NCI-H1417 (cell line): ENCODE measurements at regions not wholly inside any gene's neighbourhood (a gene's known extent, or its start where the extent isn't known, plus 50 kb on each side); places are given as distances from the start of the nearest gene placed in this dataset.
A peak's percentile ranks its signal among the peaks of the same experiment; 100 is the strongest.
"Not testable (repeated sequence)": the region's sequence is repeated elsewhere in the genome, so short reads cannot be mapped to it uniquely, and the experiment has no call there.

ENCODE experiments used
- DNase-seq, 3 experiments: peaks; one replicate each; lab custom pipeline; 2025; lab: John Stamatoyannopoulos, UW

DNA sequence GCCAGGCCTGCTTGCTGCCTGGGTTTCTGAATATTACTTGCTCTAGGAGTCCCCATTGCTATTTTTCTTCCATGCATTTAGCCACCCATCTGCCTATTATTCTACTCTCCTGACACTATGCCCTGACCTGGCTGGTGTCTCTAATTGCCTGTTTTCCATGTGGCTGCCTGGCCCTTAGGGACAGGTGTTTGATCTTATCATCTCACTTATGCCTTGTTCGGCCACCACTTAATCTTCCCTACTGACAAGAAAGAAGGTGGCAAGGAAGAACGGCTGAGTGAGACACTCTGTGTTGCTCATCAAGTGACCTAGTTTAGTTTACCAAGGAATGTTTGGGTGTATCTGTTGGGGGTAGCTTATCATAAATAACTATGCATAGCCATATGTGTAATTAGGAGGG is 50.4 kb upstream of the RAPH1 start:
- peak in 1 of 3 experiments; percentile 48 for DNase-seq

DNA sequence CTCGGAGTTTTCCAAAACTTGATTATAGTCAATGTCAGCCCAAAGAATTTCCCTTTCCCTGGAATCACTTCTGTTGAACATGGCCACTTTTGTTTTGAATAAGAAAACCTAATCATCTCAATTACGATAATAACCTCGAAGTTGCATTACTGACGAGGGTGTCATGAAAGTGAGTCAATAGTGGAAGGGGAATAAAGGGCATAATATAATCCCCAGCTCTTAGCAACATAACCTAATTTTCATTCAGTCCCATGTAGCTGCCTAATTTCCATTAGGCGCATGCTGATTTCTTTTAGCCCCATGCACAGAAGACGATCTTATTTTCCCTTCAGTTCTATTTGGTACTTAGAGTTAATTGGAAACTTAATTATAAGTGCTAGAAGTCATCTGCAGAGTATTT is 51.1 kb upstream of the RAPH1 start:
- DNase-seq = no peak

DNA sequence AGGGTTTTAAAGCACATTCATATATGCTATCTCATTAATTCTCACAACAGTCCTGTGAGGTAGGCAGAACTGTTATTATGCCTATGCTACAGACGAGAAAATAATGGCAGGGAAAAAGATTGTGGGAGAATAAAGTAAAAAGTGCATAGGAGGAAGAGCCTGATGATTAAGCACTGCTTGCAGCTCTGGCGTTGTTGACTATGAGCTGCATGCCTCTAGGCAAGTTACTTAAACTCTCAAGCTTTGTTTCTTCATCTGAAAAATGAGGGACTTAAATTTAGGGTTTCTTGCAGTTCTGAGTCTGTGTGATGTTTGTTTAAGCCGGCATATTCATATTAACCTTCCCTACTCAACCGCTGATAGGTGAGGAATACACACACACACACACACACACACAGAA is 51.6 kb upstream of the RAPH1 start:
- no peak for DNase-seq

DNA sequence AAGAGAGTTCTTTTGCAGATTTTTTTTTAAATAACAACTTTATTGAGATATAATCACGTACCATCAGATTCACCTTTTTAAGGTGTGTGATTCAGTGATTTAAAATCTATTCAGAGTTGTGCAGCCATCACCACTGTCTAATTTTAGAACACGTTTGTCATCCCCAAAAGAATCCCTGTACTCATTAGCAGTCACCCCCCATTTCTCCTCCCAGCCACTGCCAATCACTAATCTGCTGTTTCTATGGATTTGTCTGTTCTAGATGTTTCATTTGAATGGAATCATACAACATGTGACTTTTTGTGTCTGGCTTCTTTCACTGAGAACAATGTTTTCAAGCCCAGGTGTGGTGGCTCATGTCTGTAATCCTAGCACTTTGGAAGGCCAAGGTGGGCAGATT is 55.4 kb upstream of the RAPH1 start:
- no peak for DNase-seq

DNA sequence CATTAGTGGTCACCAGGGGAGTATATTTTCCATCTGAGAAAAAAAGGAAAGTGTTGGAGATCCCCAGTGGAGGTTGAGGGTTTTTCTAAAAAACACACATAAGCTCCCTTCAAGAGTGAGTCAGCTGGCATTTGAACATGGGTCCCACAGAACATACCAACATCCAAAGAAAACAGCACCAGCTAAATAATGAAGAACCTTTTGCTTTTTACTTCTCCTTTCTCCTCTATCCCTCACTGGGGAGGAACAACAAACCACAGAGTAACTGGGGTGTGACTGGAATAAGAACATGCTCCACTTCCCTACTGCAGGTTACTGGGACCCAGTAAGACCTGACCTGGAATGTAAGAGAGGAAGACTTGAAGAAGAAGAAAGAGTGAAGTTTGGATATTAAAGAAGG is 56.5 kb upstream of the RAPH1 start:
- no peak for DNase-seq

DNA sequence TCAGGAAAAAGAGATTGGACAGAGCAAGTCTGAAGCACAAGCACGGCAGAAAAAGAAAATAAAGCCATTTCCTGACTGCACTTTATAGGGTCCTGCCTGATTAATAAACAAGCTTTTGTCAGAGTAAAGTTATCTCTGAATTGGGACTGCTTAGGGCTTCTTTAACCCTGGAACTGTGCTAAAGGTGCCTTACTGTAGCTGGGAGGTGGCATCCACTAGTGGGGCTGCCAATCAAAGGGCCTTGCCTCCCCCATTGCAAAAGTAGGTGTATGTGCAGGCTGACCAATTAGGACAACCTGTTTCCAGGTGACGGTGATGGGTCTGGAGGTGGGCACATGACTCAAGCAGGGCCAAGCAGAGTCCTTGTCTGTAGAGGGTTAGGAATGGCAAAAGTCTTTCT is 57.4 kb upstream of the RAPH1 start:
- no peak for DNase-seq

DNA sequence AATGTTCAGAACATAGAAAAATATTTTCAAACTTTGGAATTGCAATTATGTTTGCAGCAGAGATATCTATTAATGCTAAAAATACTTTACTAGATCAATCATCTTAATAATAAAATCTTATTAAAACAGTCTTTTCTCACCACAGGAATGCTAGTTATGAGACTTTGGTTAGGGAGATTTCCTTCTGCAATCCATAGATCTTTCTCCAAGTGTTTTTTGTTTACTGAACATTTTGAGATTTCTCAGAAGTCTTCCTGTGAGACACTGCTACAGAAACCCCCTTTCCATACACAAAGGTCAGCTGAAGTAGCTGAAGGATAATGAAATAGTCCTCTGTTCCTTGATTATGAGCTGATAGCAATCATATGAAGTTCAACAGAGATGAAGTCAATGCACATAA is 59.4 kb upstream of the RAPH1 start:
- no peak for DNase-seq

DNA sequence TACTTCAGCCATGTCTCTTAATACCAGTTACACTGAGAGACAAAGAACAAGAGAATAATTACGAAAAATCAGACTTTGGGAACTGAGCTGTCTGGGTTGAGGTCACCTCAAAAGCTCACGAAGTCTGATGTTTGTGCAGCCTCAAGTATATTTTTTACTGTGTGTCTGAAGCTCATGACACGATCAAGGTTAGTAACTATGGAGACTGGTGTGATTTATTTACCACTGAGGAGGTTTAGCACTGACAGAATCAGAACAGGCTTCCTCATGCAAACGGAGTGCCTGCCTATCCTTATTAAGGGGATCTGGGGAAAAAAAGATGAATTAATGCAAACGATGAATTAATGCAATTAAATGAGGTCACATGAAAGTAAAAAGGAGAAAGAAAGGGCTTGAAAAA is 61.1 kb upstream of the RAPH1 start:
- peak in 1 of 3 experiments; percentile 57 for DNase-seq

DNA sequence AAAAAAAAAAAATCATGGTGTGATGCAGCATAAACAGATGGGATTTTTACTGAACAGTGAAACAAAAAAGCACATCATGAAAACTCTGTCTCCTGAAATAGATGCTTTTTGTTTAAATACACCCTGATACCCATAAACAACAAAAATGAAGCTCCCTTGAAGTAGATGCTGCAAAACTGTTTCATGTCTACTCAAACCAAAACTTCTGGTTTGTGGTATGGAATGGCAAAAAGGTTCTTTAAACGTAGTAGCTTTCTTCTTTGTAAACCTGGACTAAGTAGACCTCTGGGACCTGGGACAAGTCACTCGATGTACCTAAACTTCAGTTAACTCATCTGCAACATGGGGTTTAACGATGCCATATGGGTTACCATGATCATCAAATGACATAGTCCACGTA is 64.4 kb upstream of the RAPH1 start:
- DNase-seq = no peak

DNA sequence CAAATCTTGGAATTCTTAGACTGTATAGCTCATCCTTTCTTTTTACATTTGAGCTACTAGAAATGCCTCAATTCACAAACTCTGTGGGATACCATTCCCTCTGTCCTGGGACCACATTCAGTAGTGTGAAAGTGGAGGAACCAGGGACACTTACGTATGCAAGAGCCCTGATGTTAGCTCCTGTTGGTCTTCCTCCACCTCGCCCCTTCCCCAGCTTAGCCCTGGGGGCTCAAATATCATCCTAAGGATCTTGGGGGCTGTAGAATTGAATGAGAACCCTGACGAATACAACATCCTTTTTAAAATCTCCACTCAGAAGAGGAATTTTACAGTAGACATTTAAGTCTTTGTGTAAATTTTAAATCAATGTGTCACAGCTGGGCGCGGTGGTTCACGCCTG is 65.2 kb upstream of the RAPH1 start:
- DNase-seq = no peak

DNA sequence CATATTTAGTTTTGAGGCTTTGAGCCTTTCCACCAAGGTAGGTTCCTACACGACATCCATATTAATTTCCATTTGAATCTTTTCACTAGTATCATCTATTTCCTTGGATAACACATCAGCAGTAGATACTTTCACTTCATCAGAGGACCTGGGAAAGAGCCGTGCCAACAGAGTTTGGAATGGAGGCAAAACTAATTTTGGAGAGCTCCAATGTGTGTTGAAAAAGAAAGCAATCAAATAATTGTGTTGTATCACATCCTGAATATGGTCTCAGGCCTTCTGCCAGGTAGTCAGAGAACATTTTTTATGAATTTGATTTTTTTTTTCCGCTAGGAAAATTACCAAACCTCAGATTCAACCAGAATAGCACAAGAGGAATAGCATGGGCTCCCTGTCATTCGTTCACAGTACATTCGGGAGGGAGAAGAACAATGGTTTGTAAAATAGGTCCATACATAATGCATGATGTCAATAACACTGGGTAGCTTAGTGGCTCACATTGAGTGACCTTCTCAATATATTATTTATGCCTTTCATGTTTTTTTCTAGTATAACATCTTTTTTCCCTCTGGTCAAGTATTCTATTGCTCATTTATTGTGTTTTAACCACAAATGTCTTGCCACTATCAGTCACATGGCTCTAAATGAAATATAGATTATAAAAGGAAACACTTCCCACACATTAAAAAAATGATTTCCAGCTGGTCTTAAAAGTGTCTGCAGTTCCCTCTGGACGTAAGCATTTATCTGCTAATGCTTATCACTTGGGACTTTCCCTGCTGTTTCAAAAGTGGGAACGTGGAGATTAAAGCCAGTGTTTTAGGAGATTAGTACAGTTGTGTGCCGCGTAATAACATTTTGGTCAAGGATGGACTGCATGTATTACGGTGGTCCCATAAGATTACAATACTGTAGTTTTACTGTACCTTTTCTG is 68.6 kb upstream of the RAPH1 start:
- DNase-seq = no peak

DNA sequence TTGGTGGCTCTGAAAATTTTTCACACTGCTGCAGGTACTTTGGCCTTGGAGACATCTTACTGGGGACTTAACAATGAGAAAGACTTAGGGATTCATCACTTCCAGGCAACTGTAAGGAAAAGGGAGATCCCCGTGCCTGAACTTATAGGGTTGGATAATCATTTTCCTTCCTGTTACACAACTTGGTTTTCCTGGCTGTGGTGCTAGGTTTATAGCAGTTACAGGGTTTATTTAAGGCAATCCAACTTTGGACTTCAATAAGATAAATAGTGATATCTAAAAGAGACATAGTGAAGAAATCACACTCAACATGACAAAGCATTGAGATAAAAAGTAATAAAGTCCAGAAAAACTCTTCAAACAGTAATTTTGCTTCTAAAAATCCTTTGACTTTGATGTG is 70.2 kb upstream of the RAPH1 start:
- DNase-seq = no peak

DNA sequence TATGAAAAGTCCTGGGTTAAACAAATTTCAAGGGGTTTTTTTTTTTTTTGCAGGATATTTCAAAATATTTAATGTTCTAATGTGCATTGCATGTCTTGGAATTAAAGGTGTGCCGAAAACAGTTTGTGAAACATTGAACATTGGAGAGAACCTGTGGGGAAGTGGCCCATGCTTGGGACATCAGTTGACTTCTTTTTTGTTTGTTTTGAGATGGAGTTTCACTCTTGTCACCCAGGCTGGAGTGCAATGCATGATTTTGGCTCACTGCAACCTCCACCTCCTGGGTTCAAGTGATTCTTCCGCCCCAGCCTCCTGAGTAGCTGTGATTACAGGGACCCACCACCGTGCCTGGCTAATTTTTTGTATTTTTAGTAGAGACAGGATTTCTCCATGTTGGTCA is 71.0 kb upstream of the RAPH1 start:
- DNase-seq = no peak

DNA sequence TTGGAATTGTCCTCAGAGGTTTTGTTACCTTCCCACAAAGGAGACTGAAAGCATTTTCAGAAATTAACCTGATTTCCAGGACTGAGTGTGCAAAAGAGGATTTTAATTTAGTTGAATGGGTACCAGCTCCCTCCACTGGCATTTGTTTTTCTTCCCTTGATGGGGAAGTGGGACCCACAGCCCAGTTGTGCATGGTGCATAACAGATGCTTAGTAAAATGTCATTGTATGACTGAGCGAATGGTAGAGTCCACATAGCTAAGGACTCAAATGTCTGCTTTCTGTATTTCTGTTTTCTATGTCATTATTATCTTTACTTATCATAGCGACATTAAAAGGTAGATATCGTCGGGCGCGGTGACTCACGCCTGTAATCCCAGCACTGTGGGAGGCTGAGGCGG is 75.5 kb upstream of the RAPH1 start:
- no peak for DNase-seq

DNA sequence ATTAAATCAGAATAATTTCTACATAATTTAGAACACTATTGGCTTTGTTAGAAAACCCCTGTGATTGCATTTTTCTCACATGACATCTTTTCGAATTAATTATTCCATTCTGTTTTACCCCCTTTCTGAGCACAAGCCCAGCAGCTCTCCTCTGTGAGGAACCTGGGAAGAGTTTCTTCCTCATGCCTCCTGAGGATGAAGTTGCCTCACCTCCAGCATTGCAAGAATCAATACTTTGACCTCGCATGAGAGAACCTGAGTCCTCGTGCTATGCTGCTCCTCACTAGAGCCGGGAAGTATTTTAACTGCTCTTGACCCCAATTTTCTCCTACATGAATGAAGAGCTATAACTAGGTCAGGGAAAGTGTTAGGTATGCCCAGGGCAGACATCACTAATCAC is 77.1 kb upstream of the RAPH1 start:
- no peak for DNase-seq

DNA sequence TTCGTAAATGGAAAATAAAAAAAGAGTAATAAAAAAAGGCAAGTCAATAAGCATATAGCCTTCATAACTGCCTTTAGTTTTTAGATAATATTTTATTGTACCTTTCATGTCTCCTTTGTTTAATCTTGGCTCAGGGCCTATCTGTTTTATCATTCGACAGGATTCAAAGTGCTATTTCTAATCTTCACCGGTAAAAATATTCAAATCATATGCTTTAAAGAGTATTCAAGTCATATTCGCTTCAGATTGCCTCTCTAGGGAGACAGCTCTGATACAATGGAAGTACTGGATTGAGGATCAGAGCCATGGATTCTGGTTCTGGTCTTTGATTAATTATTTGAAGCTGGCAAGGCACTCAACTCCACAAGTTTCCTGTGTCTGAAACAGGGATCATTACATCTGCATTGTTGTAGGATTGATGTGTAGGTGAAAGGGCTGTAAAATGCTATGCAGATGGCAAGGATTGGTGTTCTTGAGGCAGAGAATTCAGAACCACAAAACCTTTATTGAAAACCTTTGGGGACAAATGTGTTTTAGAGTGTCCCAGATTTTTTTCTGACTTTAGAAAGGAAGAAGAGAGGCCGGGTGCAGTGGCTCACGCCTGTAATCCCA is 84.3 kb upstream of the RAPH1 start:
- DNase-seq = no peak

DNA sequence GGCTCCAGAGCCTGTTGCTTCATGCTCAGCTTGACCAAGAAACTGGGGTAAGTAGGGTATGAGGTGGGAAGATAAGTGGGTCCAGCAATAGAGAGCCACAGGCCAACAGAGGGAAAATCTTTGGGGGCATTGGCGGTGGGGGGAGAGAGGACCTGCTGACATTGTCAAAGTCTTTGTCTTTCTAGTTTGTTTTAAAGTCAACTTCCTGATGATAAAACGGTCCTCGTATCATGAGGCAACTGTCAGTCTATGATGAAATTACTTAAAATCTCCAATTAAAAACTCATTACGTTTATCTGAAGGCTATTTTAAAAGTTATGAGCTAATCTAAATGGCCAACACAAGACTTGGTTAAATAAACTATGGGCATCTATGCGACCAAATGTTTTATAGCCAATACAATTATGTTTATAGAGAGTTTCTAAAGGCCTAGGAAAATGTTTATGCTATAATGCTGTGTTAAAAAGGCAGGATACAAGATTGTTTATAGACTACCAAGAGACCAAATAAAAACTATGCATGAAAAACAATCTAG is 84.4 kb upstream of the CD28 start:
- DNase-seq = no peak

DNA sequence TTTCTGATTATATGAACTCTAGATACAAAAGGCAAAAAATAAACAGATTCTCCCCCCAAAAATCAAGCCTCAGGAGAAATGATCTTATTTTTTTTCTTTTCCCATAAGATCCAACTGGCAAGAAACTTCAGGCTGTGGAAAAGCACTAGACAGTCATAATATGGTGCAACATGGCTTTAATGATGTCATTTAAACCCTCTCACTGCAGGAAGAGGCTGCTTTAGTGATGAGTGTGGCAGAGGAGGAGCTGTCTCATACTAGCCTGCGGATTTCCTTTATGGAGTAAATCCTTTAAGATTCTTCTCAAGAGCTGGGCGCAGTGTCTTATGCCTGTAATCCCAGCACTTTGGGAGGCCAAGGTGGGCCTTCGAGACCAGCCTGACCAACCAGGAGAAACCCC is 83.3 kb upstream of the CD28 start:
- no peak for DNase-seq

DNA sequence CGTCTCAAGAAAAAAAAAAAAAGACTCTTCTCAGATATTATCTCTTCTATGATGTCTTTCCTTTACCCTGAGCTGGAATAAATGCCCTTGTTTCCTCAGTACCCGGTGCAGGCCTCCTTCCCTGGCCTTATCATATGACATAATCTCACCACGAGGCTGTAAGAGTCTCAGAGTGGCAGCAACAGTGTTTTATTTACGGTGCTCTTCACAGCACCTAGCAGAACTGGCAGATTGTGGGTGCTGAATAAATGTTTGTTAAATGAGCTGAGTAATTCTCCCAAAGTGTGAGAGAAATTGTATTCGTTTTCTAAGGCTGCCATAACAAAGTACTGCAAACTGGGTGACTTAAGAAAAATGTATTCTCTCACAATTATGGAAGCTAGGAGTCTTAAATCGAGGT is 82.8 kb upstream of the CD28 start:
- no peak for DNase-seq

DNA sequence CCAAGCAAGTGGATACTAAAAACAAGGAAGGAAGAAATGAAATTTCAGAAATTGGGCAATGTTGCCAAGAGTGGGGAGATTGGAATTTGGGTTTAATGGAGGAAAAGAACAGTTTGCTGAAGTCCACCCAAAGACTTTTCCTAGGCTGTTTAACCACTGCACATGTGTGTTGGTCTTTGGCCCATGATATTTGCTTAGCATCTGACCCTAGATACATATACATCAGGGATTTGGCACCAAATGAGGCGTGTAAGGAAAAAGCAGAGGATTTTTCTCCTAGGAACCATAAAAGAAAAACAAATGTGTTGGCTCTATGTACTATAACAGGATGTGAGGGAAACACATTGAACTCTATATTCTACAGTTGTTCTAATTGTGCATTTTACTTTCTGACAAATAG is 80.7 kb upstream of the CD28 start:
- DNase-seq = no peak

DNA sequence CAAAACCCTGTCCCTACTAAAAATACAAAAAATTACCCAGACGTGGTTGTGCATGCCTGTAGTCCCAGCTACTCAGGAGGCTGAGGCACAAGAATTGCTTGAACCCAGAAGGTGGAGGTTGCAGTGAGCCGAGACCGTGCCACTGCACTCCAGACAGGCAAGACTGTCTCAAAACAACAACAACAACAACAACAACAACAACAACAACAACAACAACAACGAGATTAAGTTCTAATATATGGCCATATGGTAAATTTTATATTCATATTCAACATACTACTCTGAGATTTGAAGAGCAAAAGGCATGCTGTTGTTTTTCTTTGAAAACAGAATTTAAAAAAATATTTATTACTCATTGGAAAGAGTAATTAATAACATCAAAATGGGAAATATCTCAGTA is 80.2 kb upstream of the CD28 start:
- not testable (repeated sequence) for DNase-seq

DNA sequence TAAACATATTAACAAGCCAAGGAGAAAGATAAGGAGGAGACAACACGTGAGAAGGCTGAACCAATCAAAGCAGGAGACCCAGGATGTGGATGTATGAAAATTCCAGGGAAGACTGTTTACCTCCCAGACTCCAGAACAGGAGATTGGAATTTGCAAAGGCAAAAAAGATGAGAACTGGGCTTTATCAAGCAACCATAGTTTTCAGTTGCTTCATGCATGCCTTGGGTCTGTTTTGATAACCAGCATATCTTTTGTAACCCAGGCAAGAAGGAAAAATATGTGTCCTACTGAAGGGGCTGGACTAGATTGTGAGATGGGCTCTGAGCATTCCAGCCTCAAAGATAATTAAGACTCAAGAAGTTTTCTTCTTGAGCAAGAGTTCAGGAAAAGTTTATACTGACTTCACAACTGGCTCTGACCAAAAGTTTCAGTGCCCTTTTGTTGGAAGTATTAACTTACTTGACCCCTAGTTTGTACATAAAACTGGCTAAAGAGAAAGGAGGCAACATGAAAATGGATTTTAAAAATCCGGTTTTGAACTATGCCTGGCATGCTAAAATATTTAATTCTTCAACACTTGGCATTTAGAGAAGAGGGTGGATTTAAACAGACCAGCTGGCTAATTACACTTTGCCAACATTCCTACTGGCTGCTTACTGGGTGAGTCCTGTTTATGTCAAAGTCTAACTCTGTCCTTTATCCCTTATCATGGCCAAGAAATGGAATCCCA is 79.3 kb upstream of the CD28 start:
- DNase-seq = no peak

DNA sequence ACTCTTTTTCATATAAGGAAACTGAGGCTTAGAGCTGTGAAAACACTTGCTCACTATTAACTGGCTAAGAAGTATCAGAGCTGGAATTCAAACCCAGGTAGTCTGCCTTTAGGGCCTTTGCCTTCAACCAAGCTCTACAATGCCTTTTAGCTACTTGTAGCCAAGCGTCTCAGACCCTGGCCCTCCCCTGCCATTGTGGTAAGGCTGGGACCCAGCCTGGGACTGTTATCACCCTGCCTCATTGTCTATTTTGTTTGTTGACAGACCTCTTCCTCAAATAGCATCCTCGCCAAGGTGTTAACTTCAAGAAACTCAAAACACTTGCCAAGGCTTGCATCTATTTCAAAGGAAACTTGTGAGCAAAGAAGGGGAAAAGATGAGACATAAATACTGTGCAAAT is 76.7 kb upstream of the CD28 start:
- no peak for DNase-seq
